ENCODE measurements at regions not wholly inside any gene's neighbourhood (a gene's known extent, or its start where the extent isn't known, plus 50 kb on each side); places are given as distances from the start of the nearest gene placed in this dataset.
A peak's percentile ranks its signal among the peaks of the same experiment; 100 is the strongest.
"Not testable (repeated sequence)": the region's sequence is repeated elsewhere in the genome, so short reads cannot be mapped to it uniquely, and the experiment has no call there.

DNA sequence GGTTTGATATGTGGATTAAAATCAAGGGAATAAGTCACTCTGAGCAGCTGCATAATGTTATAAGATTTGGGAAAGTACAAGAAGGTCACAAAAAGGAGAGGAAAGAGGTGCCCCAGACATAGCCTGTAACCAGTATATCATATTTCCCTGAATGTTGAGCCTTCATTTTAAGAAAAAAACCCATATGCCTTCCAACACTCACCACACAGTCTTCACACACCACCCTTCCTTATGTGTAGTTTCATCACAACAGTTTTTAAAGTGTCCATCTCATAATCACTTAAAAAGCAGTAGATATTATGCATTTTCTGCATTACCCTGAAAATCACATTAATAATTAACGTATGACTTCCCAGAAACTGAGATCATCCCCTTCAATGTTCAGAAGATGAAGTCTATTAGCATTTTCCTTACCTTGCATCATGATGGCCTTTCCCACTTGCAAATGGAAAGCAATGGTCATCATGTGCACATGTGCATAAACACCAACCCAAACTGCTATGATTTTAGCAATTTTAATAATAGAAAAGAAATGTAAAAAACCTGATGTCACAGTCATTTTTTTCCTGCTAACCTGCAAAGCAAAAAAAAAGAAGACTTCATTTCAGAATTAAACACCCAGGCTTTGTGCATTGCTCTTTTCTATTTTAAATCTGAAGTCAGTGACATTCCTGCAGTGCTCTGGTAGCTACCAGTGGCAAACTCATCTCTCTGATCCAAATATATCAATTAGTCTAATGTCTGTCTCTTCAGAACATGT, 465.0 kb downstream of the SUCLG1 start:
- ATAC-seq (no peak), FAIRE-seq (no peak), DNase-seq (no peak)
- Histone ChIP-seq H3K4me1 (no peaks in the 10 kb centered on the region), H3K27me3 (no peaks in the 10 kb centered on the region), H3K36me3 (no peaks in the 10 kb centered on the region), H3K9me3 (no peaks in the 10 kb centered on the region), H3K4me3 (no peak overlapping the region), H3K27ac (no peak overlapping the region)
- intact Hi-C loops (cut with DNase I), result no loop called here
- WGBS, 2 donors, result 25 to 49% methylated on average over 1 of the region's 1 CpG
- no peak for TF ChIP-seq CTCF (IDR thresholded peaks at IDR 0.05)

DNA sequence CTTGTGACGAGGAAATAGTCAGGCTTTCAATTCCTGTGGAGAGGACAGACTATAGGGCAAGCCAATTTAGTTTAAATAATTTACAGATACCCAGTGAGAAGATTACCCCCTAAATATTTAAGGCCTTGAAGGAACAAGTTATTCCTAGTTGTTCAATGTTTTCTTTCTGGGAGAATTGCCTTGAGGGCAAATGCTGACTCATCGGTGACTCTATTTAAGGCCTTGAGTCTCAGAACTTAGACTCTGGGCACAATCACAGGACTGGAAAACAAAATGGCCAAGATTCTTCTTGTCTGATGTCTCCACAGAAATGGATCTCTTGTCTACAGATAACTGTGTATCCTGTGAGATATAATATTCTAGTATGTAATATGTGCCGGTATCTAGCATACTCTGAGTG, 467.1 kb downstream of the SUCLG1 start:
- intact Hi-C loops (cut with DNase I), result no loop called here
- Histone ChIP-seq H3K36me3 (no peaks in the 10 kb centered on the region), H3K27me3 (no peaks in the 10 kb centered on the region), H3K9me3 (no peaks in the 10 kb centered on the region), H3K4me1 (no peaks in the 10 kb centered on the region), H3K4me3 (no peak overlapping the region), H3K27ac (no peak overlapping the region)
- no peak for DNase-seq
- 79 to 87% methylated on average over 3 of the region's 3 CpGs for WGBS, 2 donors
- FAIRE-seq, result no peak
- no peak for ATAC-seq
- no peak for TF ChIP-seq CTCF (IDR thresholded peaks at IDR 0.05)

DNA sequence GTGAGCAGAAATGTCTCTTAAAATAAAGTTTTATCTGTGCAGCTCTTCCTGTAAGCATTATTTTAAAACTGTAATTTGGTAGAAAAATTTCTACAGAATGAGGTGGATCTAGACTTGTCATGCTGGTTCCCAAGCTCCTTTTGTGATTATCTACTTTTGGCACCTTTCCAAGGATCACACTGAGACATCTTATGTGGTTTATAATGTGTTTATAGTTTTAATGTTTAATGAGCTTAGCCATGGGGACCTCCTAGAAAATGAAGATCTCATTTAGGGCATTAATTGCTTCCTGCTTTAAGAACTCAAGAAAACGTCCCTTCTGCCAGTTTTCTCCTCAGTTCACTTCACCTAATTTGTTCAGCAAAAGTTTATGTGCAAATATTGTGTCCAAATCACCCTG, 468.4 kb downstream of the SUCLG1 start:
- H3K4me1 ChIP-seq, result no peaks in the 10 kb centered on the region
- H3K9me3 ChIP-seq, result no peaks in the 10 kb centered on the region
- FAIRE-seq (no peak), ATAC-seq (no peak), DNase-seq (no peak)
- no peak overlapping the region for H3K27ac ChIP-seq
- intact Hi-C loops (cut with DNase I), result no loop called here
- no peaks in the 10 kb centered on the region for H3K27me3 ChIP-seq
- H3K36me3 ChIP-seq, result no peaks in the 10 kb centered on the region
- no peak overlapping the region for H3K4me3 ChIP-seq
- 29 to 38% methylated on average over 1 of the region's 1 CpG for WGBS, 2 donors
- TF ChIP-seq CTCF (IDR thresholded peaks at IDR 0.05), result no peak

DNA sequence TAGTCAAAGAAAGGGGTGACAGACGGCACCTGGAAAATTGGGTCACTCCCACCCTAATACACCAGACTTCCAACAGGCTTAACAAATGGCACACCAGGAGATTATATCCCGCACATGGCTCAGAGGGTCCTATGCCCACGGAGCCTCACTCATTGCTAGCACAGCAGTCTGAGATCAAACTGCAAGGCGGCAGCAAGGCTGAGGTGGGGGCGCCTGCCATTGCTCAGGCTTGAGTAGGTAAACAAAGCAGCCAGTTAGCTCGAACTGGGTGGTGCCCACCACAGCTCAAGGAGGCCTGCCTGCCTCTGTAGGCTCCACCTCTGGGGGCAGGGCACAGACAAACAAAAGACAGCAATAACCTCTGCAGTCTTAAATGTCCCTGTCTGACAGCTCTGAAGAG, 482.5 kb downstream of the SUCLG1 start:
- H3K4me3 ChIP-seq; H3K9me3 ChIP-seq; H3K27me3 ChIP-seq; intact Hi-C loops (cut with DNase I); FAIRE-seq; H3K36me3 ChIP-seq; H3K4me1 ChIP-seq; H3K27ac ChIP-seq; ATAC-seq: not testable (repeated sequence)
- DNase-seq, result peak in 1 of 6 donors; percentile 24
- 72 to 75% methylated on average over 6 of the region's 6 CpGs for WGBS, 2 donors

DNA sequence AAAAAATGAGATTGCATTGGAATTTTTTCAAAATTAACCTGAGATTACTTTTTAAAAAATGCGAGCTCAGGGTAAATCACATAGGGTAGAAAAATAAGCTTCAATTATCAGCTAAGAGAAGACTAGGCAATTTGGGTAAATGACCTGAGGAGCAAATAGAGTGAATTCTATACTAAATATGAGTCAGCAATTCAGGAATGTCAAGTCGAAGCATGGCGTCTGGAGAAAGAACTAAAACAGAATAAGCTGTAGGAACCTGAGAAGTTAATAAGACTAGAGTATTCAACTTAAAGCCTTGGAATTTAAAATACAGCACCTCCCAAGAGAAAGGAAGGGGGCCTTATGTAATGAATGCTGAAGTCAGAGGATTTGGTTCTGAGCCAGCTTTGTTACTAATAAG, 487.0 kb downstream of the SUCLG1 start:
- intact Hi-C loops (cut with DNase I), result no loop called here
- Histone ChIP-seq H3K27ac (no peak overlapping the region), H3K4me3 (no peak overlapping the region), H3K27me3 (no peaks in the 10 kb centered on the region), H3K36me3 (no peaks in the 10 kb centered on the region), H3K4me1 (no peaks in the 10 kb centered on the region), H3K9me3 (no peaks in the 10 kb centered on the region)
- DNase-seq (no peak), FAIRE-seq (no peak), ATAC-seq (no peak)
- no peak for TF ChIP-seq CTCF (IDR thresholded peaks at IDR 0.05)
- 58 to 69% methylated on average over 3 of the region's 3 CpGs for WGBS, 2 donors

Data from pancreas (tissue), 10 donors.